ENCODE measurements at regions not wholly inside any gene's neighbourhood (a gene's known extent, or its start where the extent isn't known, plus 50 kb on each side); places are given as distances from the start of the nearest gene placed in this dataset.

GRCh38 chr12:83541446-83541845 is 854.7 kb downstream of the TMTC2 start:
- no peak overlapping the region for H3K4me3 Mint-ChIP-seq

GRCh38 chr12:83538361-83538965 is 851.8 kb downstream of the TMTC2 start:
- no peaks in the 10 kb centered on the region for H3K36me3 Mint-ChIP-seq
- no peaks in the 10 kb centered on the region for H3K9me3 Mint-ChIP-seq
- no peak overlapping the region for H3K27ac Mint-ChIP-seq

More at GRCh38 chr12:83541446-83541845, 854.7 kb downstream of the TMTC2 start:
- no peaks in the 10 kb centered on the region for H3K36me3 Mint-ChIP-seq
- H3K27ac Mint-ChIP-seq, result no peak overlapping the region
- H3K4me1 Mint-ChIP-seq (ENCODE audit: unreplicated experiment), result no peaks in the 10 kb centered on the region
- TF ChIP-seq CTCF (conservative IDR thresholded peaks at IDR 0.05), result no peak
- no peak for DNase-seq (ENCODE audit: extremely low spot score, unreplicated experiment)
- H3K9me3 Mint-ChIP-seq, result no peaks in the 10 kb centered on the region
- no peaks in the 10 kb centered on the region for H3K27me3 Mint-ChIP-seq

GRCh38 chr12:83537428-83538053 is 850.8 kb downstream of the TMTC2 start:
- no peak for DNase-seq (ENCODE audit: extremely low spot score, unreplicated experiment)
- no peak for TF ChIP-seq CTCF (conservative IDR thresholded peaks at IDR 0.05)
- Mint-ChIP-seq H3K27ac (no peak overlapping the region), H3K9me3 (no peaks in the 10 kb centered on the region), H3K36me3 (no peaks in the 10 kb centered on the region), H3K27me3 (no peaks in the 10 kb centered on the region), H3K4me3 (no peak overlapping the region), H3K4me1 (ENCODE audit: unreplicated experiment) (no peaks in the 10 kb centered on the region)

More at GRCh38 chr12:83538361-83538965, 851.8 kb downstream of the TMTC2 start:
- DNase-seq (ENCODE audit: extremely low spot score, unreplicated experiment), result no peak
- Mint-ChIP-seq H3K27me3 (no peaks in the 10 kb centered on the region), H3K4me3 (no peak overlapping the region), H3K4me1 (ENCODE audit: unreplicated experiment) (no peaks in the 10 kb centered on the region)
- TF ChIP-seq CTCF (conservative IDR thresholded peaks at IDR 0.05), result no peak

- no peak for TF ChIP-seq CTCF (conservative IDR thresholded peaks at IDR 0.05)
- no peak overlapping the region for H3K4me3 Mint-ChIP-seq
- H3K27ac Mint-ChIP-seq, result no peak overlapping the region
- no peaks in the 10 kb centered on the region for H3K9me3 Mint-ChIP-seq
- H3K27me3 Mint-ChIP-seq, result no peaks in the 10 kb centered on the region
- H3K4me1 Mint-ChIP-seq (ENCODE audit: unreplicated experiment), result no peaks in the 10 kb centered on the region
- H3K36me3 Mint-ChIP-seq, result no peaks in the 10 kb centered on the region
- DNase-seq (ENCODE audit: extremely low spot score, unreplicated experiment), result no peak
Measured at GRCh38 chr12:83536496-83536895, 849.8 kb downstream of the TMTC2 start.

GRCh38 chr12:83528571-83528970 is 841.9 kb downstream of the TMTC2 start:
- Mint-ChIP-seq H3K4me1 (ENCODE audit: unreplicated experiment) (no peaks in the 10 kb centered on the region), H3K27ac (no peak overlapping the region), H3K9me3 (no peaks in the 10 kb centered on the region), H3K4me3 (no peak overlapping the region), H3K36me3 (no peaks in the 10 kb centered on the region), H3K27me3 (no peaks in the 10 kb centered on the region)
- no peak for TF ChIP-seq CTCF (conservative IDR thresholded peaks at IDR 0.05)
- no peak for DNase-seq (ENCODE audit: extremely low spot score, unreplicated experiment)

Measured in type B pancreatic cell (in vitro differentiated cells).